ENCODE measurements at regions not wholly inside any gene's neighbourhood (a gene's known extent, or its start where the extent isn't known, plus 50 kb on each side); places are given as distances from the start of the nearest gene placed in this dataset.

- Histone ChIP-seq H3K27me3 (replicated peaks in 1 of 4; ENCODE audit: control insufficient read depth in 3 of 4, extremely low read depth in 1 of 4, insufficient read depth in 3 of 4, low read length in 3 of 4) (no peaks in the 10 kb centered on the region), H4K20me1 (replicated peaks in 1 of 2; ENCODE audit: control insufficient read depth in 1 of 2, insufficient read depth in 2 of 2, low read length in 2 of 2) (peaks cover 4 to 10% of the 10 kb centered on the region in 2 experiments), H2AK5ac (ENCODE audit: low read depth, low read length) (no peak overlapping the region), H4K5ac (ENCODE audit: insufficient read length, low read depth, low read length) (no peak overlapping the region), H3K4me3 (ENCODE audit: extremely low read depth in 1 of 4, insufficient read depth in 2 of 4, low read depth in 3 of 4, low read length in 4 of 4) (no peak overlapping the region), H3K9ac (replicated peaks in 1 of 4; ENCODE audit: extremely low read depth in 1 of 4, low read depth in 3 of 4, low read length in 3 of 4) (no peak overlapping the region), H2AFZ (ENCODE audit: low read length) (no peak overlapping the region), H2BK15ac (ENCODE audit: low read length) (no peak overlapping the region), H2BK120ac (replicated peaks; ENCODE audit: low read depth, low read length) (no peak overlapping the region), H3K79me1 (ENCODE audit: low read depth, low read length) (no peaks in the 10 kb centered on the region), H2BK5ac (ENCODE audit: low read depth, low read length) (no peak overlapping the region), H3K9me3 (ENCODE audit: insufficient read depth in 2 of 2, low read depth in 1 of 2, low read length in 1 of 2) (no peaks in the 10 kb centered on the region), H2BK20ac (ENCODE audit: low read length) (no peak overlapping the region), H2BK12ac (ENCODE audit: low read depth, low read length) (no peak overlapping the region), H3K18ac (ENCODE audit: extremely low read depth, low read length) (no peak overlapping the region), H3K4me2 (ENCODE audit: insufficient read depth in 1 of 2, low read depth in 2 of 2, low read length in 2 of 2) (no peak overlapping the region), H3K4me1 (replicated peaks in 1 of 4; ENCODE audit: control insufficient read depth in 3 of 4, insufficient read depth in 4 of 4, low read length in 3 of 4) (no peaks in the 10 kb centered on the region), H3K23me2 (ENCODE audit: low read depth, low read length) (no peaks in the 10 kb centered on the region), H3K4ac (replicated peaks; ENCODE audit: insufficient read length, low read depth, low read length) (no peak overlapping the region), H4K91ac (replicated peaks; ENCODE audit: insufficient read length, low read length) (no peak overlapping the region), H4K8ac (ENCODE audit: extremely low read depth, insufficient read depth, low read length) (no peak overlapping the region; the same call in 1 of the 2 replicates), H3K79me2 (ENCODE audit: control insufficient read depth in 1 of 2, insufficient read depth in 2 of 2, low read length in 2 of 2) (no peaks in the 10 kb centered on the region), H3K56ac (replicated peaks; ENCODE audit: insufficient read length, low read depth, low read length) (no peak overlapping the region), H3K14ac (ENCODE audit: insufficient read length) (no peak overlapping the region), H3K27ac (ENCODE audit: low read depth, low read length) (no peak overlapping the region), H3K36me3 (ENCODE audit: control insufficient read depth in 2 of 4, insufficient read depth in 4 of 4, low read length in 3 of 4) (peaks cover 46 to 74% (median 69%) of the 10 kb centered on the region in 4 experiments), H3K23ac (ENCODE audit: insufficient read length) (no peak overlapping the region)
- DNase-seq (ENCODE audit: low read depth in 1 of 2, low spot score in 2 of 2) (no peak), FAIRE-seq (no peak)
- CTCF ChIA-PET (ENCODE audit: partially characterized antibody): interaction anchor here (0.7 to 1.4 kb wide), 4 partner anchors 13 to 134 kb away, joined by 3 read pairs; no protein-coding TSS in a partner anchor
- POLR2A ChIA-PET (ENCODE audit: partially characterized antibody): interaction anchor here (2.0 kb wide), 1 partner anchor 12 kb away, joined by 5 read pairs; no protein-coding TSS in a partner anchor
- 84% methylated on average over 5 of the region's 5 CpGs; no CpG with 5 or more reads in 1 of the 2 experiments for WGBS, 2 experiments (ENCODE audit: extremely low coverage in 1 of 2, insufficient coverage in 1 of 2, insufficient read length in 1 of 2, insufficient replicate concordance in 2 of 2, low coverage in 1 of 2, low lambda C conversion rate in 2 of 2, missing lambda C conversion rate in 1 of 2)
- TF ChIP-seq CTCF (IDR thresholded peaks at IDR 0.05; ENCODE audit: control extremely low read depth in 1 of 3, insufficient read depth in 1 of 3, low read depth in 1 of 3, low read length in 3 of 3) (no peak), NANOG (IDR thresholded peaks at IDR 0.05; ENCODE audit: insufficient read depth, low read depth, low read length, poor library complexity, severe bottlenecking) (no peak), JUN (IDR thresholded peaks at IDR 0.05; ENCODE audit: low read depth, low read length) (no peak), SUZ12 (IDR thresholded peaks at IDR 0.05; ENCODE audit: low read length) (no peak)
Measured at GRCh38 chr19:5220361-5220760, 120.3 kb downstream of the PTPRS start.

Data from H1 (cell line).